RWPE1 (cell line): ENCODE measurements at regions not wholly inside any gene's neighbourhood (a gene's known extent, or its start where the extent isn't known, plus 50 kb on each side); places are given as distances from the start of the nearest gene placed in this dataset.

Experiments used
- CTCF ChIA-PET: fragments of 350-600 bp; sonication (Branson Sonifier 250); formaldehyde crosslinking; extraction: SDS; loops from one replicate; lab custom pipeline; 2021; lab: Yijun Ruan, JAX
- POLR2A ChIA-PET: fragments of 400-600 bp; formaldehyde crosslinking; extraction: SDS; loops from one replicate; lab custom pipeline; 2020; ENCODE audit warnings: antibody characterized with exemption; ENCODE audit not compliant: low non-redundant PET; lab: Yijun Ruan, JAX
- DNase-seq: peaks from one replicate; pipeline ENCODE4 v3.0.0; 2012; ENCODE audit warnings: low spot score
- H3K27ac ChIP-seq: fragments of 450-650 bp; 2 replicates; pipeline ENCODE4 v1.5.1; 2017
- TF ChIP-seq, protein P1 (sequence below): fragments of 450-650 bp; conservative IDR thresholded peaks from 2 replicates; pipeline ENCODE4 v1.5.1; 2017; ENCODE audit warnings: low read depth, mild to moderate bottlenecking

GRCh38 chr14:95034788-95035187 lies 122.5 kb downstream of the DICER1 start:
- TF ChIP-seq, protein P1, sequence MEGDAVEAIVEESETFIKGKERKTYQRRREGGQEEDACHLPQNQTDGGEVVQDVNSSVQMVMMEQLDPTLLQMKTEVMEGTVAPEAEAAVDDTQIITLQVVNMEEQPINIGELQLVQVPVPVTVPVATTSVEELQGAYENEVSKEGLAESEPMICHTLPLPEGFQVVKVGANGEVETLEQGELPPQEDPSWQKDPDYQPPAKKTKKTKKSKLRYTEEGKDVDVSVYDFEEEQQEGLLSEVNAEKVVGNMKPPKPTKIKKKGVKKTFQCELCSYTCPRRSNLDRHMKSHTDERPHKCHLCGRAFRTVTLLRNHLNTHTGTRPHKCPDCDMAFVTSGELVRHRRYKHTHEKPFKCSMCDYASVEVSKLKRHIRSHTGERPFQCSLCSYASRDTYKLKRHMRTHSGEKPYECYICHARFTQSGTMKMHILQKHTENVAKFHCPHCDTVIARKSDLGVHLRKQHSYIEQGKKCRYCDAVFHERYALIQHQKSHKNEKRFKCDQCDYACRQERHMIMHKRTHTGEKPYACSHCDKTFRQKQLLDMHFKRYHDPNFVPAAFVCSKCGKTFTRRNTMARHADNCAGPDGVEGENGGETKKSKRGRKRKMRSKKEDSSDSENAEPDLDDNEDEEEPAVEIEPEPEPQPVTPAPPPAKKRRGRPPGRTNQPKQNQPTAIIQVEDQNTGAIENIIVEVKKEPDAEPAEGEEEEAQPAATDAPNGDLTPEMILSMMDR: no peak
- ChIA-PET CTCF (interaction anchor here (0.6 kb wide), 1 partner anchor 155 kb away, joined by 4 read pairs; no protein-coding TSS in a partner anchor), POLR2A (no interaction called here)
- H3K27ac ChIP-seq: no peak overlapping the region
- no peak for DNase-seq

GRCh38 chr14:95033682-95034632 lies 123.4 kb downstream of the DICER1 start:
- CTCF ChIA-PET: interaction anchor here (0.6 kb wide), 3 partner anchors 61 to 655 kb away, joined by 3 to 4 read pairs (median 3); no protein-coding TSS in a partner anchor
- no peak for DNase-seq
- TF ChIP-seq, protein P1: no peak
- no peak overlapping the region for H3K27ac ChIP-seq
- POLR2A ChIA-PET: no interaction called here

DNA sequence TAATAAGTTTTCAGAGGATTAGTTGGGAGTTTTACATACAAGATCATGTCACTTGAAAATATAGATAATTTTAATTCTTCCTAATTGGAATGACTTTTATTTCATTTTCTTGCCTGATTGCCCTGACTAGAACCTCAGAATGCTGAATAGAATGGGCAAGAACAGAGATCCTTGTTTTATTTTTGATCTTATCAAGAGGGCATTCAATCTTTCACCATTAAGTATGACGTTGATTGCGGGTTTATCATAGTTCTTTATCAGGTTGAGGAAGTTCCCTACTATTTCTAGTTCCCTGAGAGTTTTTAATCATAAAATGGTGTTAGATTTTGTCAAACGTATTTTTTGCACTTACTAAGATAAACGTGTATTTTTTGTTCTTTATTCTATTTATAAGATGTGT lies 124.3 kb downstream of the DICER1 start:
- no peak overlapping the region for H3K27ac ChIP-seq
- no peak for DNase-seq
- POLR2A ChIA-PET: no interaction called here
- CTCF ChIA-PET: no interaction called here
- TF ChIP-seq, protein P1: no peak

- ChIA-PET POLR2A (no interaction called here), CTCF (no interaction called here)
- TF ChIP-seq, protein P1: no peak
- no peak overlapping the region for H3K27ac ChIP-seq
- no peak for DNase-seq
These were observed 130.4 kb downstream of the DICER1 start for GRCh38 chr14:95026851-95027463.

DNA sequence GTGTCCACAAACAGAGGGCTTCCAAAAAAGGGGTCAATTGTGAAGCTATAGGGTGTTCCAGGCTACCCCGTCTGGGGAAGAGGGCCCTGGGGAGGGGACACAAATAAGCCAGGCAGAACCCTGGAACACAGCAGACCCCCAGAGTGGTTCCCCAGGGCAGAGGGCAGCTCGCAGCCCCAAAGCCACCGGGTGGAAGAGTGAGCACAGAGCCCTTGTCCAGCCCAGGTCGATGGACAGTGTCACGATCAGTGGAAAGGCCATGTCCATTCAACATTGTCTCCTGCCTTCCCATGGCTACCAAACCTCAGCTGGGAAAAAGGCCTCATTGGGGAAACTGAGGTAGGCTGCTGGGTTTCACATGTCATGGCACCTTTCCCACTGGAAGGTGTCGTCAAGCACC lies 131.4 kb downstream of the DICER1 start:
- POLR2A ChIA-PET: no interaction called here
- TF ChIP-seq, protein P1: no peak
- DNase-seq: no peak
- CTCF ChIA-PET: no interaction called here
- no peak overlapping the region for H3K27ac ChIP-seq

GRCh38 chr14:95025218-95025617 lies 132.1 kb downstream of the DICER1 start:
- no peak for DNase-seq
- POLR2A ChIA-PET: no interaction called here
- TF ChIP-seq, protein P1: no peak
- no peak overlapping the region for H3K27ac ChIP-seq
- CTCF ChIA-PET: no interaction called here
